ENCODE measurements at regions not wholly inside any gene's neighbourhood (a gene's known extent, or its start where the extent isn't known, plus 50 kb on each side); places are given as distances from the start of the nearest gene placed in this dataset.

GRCh38 chr6:167424700-167425099 is 99.8 kb downstream of the TTLL2 start:
- Histone ChIP-seq H3K27me3 (no peaks in the 10 kb centered on the region), H3K36me3 (no peaks in the 10 kb centered on the region), H3K27ac (no peak overlapping the region), H3K4me1 (no peaks in the 10 kb centered on the region), H3K4me3 (no peak overlapping the region), H3K9me3 (peaks cover 0 to 4% (median 0%) of the 10 kb centered on the region in 4 donors)
- DNase-seq (ENCODE audit: low spot score in 2 of 2): no peak
- TF ChIP-seq CTCF (IDR thresholded peaks at IDR 0.05): no peak
- no peak for TF ChIP-seq EP300 (IDR thresholded peaks at IDR 0.05)
- TF ChIP-seq POLR2A (IDR thresholded peaks at IDR 0.05): no peak
- WGBS, 2 donors: 94 to 96% methylated on average over 9 of the region's 9 CpGs

GRCh38 chr6:167426084-167426483 is 101.2 kb downstream of the TTLL2 start:
- TF ChIP-seq POLR2A (IDR thresholded peaks at IDR 0.05): no peak
- TF ChIP-seq EP300 (IDR thresholded peaks at IDR 0.05): no peak
- no peak for TF ChIP-seq CTCF (IDR thresholded peaks at IDR 0.05)
- no peaks in the 10 kb centered on the region for H3K4me1 ChIP-seq
- H3K36me3 ChIP-seq: no peaks in the 10 kb centered on the region
- H3K27me3 ChIP-seq: no peaks in the 10 kb centered on the region
- peaks cover 0 to 7% (median 0%) of the 10 kb centered on the region in 4 donors for H3K9me3 ChIP-seq
- 22 to 25% methylated on average over 5 of the region's 5 CpGs for WGBS, 2 donors
- H3K27ac ChIP-seq: no peak overlapping the region
- no peak for DNase-seq (ENCODE audit: low spot score in 2 of 2)
- no peak overlapping the region for H3K4me3 ChIP-seq

GRCh38 chr6:167426651-167427050 is 101.8 kb downstream of the TTLL2 start:
- WGBS, 2 donors: 71 to 73% methylated on average over 5 of the region's 5 CpGs
- TF ChIP-seq EP300 (IDR thresholded peaks at IDR 0.05): no peak
- TF ChIP-seq CTCF (IDR thresholded peaks at IDR 0.05): no peak
- TF ChIP-seq POLR2A (IDR thresholded peaks at IDR 0.05): no peak

DNA sequence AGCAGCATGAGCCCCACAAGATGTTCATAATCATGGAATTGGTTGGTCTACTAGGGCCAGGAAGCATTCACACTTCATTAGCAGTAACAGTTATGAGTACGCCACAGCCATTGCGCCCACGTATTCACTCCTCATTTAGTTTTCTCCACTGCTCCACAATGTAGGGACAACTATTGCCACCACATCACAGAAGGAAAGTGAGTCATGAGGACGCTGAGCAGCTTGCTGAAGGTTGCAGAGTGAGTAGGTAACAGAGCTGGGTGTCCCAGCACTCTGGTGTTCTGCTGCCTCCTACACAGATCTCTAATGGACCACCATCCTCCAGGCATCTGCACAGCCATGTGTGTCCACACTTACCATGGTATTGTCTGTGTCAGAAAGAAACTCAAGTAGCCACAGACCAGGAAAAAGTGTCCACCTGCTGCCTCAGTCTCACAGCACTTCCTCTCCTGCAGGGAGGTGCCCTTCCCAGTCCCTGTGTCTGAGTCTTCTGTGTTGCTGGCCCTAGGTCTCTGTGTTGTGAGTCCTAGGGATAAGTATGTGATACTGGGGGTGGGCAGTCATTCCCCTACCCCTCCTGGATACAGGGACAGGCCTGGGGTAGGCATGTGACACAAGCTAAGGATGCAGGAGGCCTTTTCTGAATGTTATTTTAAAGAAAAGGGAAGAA is 103.9 kb downstream of the TTLL2 start:
- Histone ChIP-seq H3K36me3 (no peaks in the 10 kb centered on the region), H3K9me3 (peaks cover 0 to 7% (median 0%) of the 10 kb centered on the region in 4 donors), H3K27me3 (no peaks in the 10 kb centered on the region), H3K27ac (no peak overlapping the region), H3K4me1 (no peaks in the 10 kb centered on the region), H3K4me3 (no peak overlapping the region)
- 89 to 92% methylated on average over 4 of the region's 4 CpGs for WGBS, 2 donors
- TF ChIP-seq EP300 (IDR thresholded peaks at IDR 0.05) (no peak), CTCF (IDR thresholded peaks at IDR 0.05) (no peak), POLR2A (IDR thresholded peaks at IDR 0.05) (no peak)
- no peak for DNase-seq (ENCODE audit: low spot score in 2 of 2)

More at GRCh38 chr6:167426651-167427050, 101.8 kb downstream of the TTLL2 start:
- H3K36me3 ChIP-seq: no peaks in the 10 kb centered on the region
- no peak for DNase-seq (ENCODE audit: low spot score in 2 of 2)
- no peak overlapping the region for H3K4me3 ChIP-seq
- no peaks in the 10 kb centered on the region for H3K27me3 ChIP-seq
- no peak overlapping the region for H3K27ac ChIP-seq
- H3K4me1 ChIP-seq: no peaks in the 10 kb centered on the region
- H3K9me3 ChIP-seq: peaks cover 0 to 7% (median 0%) of the 10 kb centered on the region in 4 donors

DNA sequence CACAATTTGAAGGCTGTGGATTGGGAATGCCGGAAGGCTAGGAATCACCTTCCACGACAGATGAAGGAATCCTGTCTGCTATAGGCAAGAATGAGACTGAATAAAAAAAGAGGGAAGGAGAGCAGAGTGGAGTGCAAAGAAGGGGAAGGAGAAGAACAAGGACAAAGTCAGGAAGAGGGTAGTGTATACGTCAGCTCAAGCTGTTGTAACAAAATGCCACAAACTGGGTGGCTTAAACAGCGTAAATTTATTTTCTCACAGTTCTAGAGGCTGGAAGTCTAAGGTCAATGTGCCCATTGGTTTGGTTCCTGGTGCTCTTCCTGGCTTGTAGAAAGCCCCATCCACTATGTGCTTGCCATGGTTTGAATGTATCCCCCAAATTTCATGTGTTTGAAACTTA is 104.5 kb downstream of the TTLL2 start:
- Histone ChIP-seq H3K9me3 (peaks cover 0 to 7% (median 0%) of the 10 kb centered on the region in 4 donors), H3K4me1 (no peaks in the 10 kb centered on the region), H3K27me3 (no peaks in the 10 kb centered on the region), H3K27ac (no peak overlapping the region), H3K4me3 (no peak overlapping the region), H3K36me3 (no peaks in the 10 kb centered on the region)
- TF ChIP-seq EP300 (IDR thresholded peaks at IDR 0.05) (no peak), CTCF (IDR thresholded peaks at IDR 0.05) (no peak), POLR2A (IDR thresholded peaks at IDR 0.05) (no peak)
- 93 to 95% methylated on average over 4 of the region's 4 CpGs for WGBS, 2 donors
- no peak for DNase-seq (ENCODE audit: low spot score in 2 of 2)

Measured in tibial nerve (tissue), 4 donors.